IMR-90 (cell line): ENCODE measurements at regions not wholly inside any gene's neighbourhood (a gene's known extent, or its start where the extent isn't known, plus 50 kb on each side); places are given as distances from the start of the nearest gene placed in this dataset.

Experiments used
- BHLHE40 ChIP-seq: fragments of 150-350 bp; IDR thresholded peaks from 2 replicates; pipeline ENCODE4 v1.6.1; 2016; ENCODE audit warnings: mild to moderate bottlenecking, low read depth, low read length
- CEBPB ChIP-seq: IDR thresholded peaks from 2 replicates; pipeline ENCODE4 v1.6.1; 2012; ENCODE audit warnings: low read depth, low read length, improper control_type of control experiment
- CTCF ChIP-seq: conservative IDR thresholded peaks from 2 replicates; pipeline ENCODE4 v1.5.1; 2012; ENCODE audit warnings: mild to moderate bottlenecking, low read depth, low read length, improper control_type of control experiment
- MAFK ChIP-seq: IDR thresholded peaks from 2 replicates; pipeline ENCODE4 v1.6.1; 2012; ENCODE audit warnings: low read depth, low read length, improper control_type of control experiment
- MAZ ChIP-seq: IDR thresholded peaks from 2 replicates; pipeline ENCODE4 v1.6.1; 2012; ENCODE audit warnings: low read depth, mild to moderate bottlenecking, low read length, improper control_type of control experiment, moderate library complexity, borderline replicate concordance
- NFE2L2 ChIP-seq: fragments of 150-350 bp; IDR thresholded peaks from 2 replicates; pipeline ENCODE4 v1.6.1; 2016; ENCODE audit warnings: low read depth, mild to moderate bottlenecking, low read length
- POLR2A ChIP-seq: IDR thresholded peaks from 2 replicates; pipeline ENCODE4 v1.6.1; 2012; ENCODE audit warnings: mild to moderate bottlenecking, low read depth, low read length
- RAD21 ChIP-seq: IDR thresholded peaks from 2 replicates; pipeline ENCODE4 v1.6.1; 2012; ENCODE audit warnings: low read length, improper control_type of control experiment
- SMC3 ChIP-seq: fragments of 150-350 bp; IDR thresholded peaks from 2 replicates; pipeline ENCODE4 v1.6.1; 2016; ENCODE audit warnings: low read depth, mild to moderate bottlenecking, antibody characterized with exemption, low read length, moderate library complexity
- USF2 ChIP-seq: fragments of 150-350 bp; IDR thresholded peaks from 2 replicates; pipeline ENCODE4 v1.6.1; 2017; ENCODE audit warnings: mild to moderate bottlenecking, antibody characterized with exemption, low read length, low read depth

- TF ChIP-seq CTCF (no peak), NFE2L2 (no peak), POLR2A (no peak), CEBPB (no peak), BHLHE40 (no peak), USF2 (no peak), SMC3 (no peak), RAD21 (no peak), MAZ (no peak), MAFK (peak; percentile 67)
Measured at GRCh38 chr3:68336042-68336441, 596.3 kb downstream of the TAFA4 start.
